ENCODE measurements at regions not wholly inside any gene's neighbourhood (a gene's known extent, or its start where the extent isn't known, plus 50 kb on each side); places are given as distances from the start of the nearest gene placed in this dataset.

GRCh38 chr16:65668064-65668595 is 546.3 kb upstream of the CDH11 start:
- ATAC-seq (ENCODE audit: low read depth): no peak
- no peak for DNase-seq
- Histone ChIP-seq H2BK120ac (ENCODE audit: low read depth, low read length) (no peak overlapping the region), H3K56ac (ENCODE audit: extremely low read depth, insufficient read depth, low read length) (no peak overlapping the region), H3K9ac (ENCODE audit: low read depth, low read length) (no peak overlapping the region), H2AK9ac (replicated peaks; ENCODE audit: low read depth, low read length, poor library complexity) (no peak overlapping the region), H2AFZ (replicated peaks; ENCODE audit: low read length, poor library complexity) (no peak overlapping the region), H2BK15ac (ENCODE audit: low read depth, low read length) (no peak overlapping the region), H3K27ac (ENCODE audit: insufficient read depth, low read length) (no peak overlapping the region), H2AK5ac (ENCODE audit: low read depth, low read length) (no peak overlapping the region), H2BK5ac (ENCODE audit: low read depth, low read length, poor library complexity, severe bottlenecking) (no peak overlapping the region), H4K91ac (ENCODE audit: insufficient read depth, low read depth, low read length) (no peak overlapping the region), H3K4me2 (ENCODE audit: low read depth, low read length) (no peak overlapping the region), H2BK20ac (ENCODE audit: low read depth, low read length) (no peak overlapping the region), H3K79me1 (ENCODE audit: low read depth in 1 of 2, low read length in 2 of 2) (no peaks in the 10 kb centered on the region), H3K4ac (ENCODE audit: low read depth, low read length) (no peak overlapping the region), H3K4me3 (ENCODE audit: insufficient read depth, low read depth, low read length) (no peak overlapping the region), H4K20me1 (ENCODE audit: insufficient read depth, low read length) (no peaks in the 10 kb centered on the region), H3K23ac (ENCODE audit: low read depth, low read length) (no peak overlapping the region), H3K36me3 (ENCODE audit: control insufficient read depth, insufficient read depth, low read length) (no peaks in the 10 kb centered on the region), H4K5ac (ENCODE audit: low read depth, low read length) (no peak overlapping the region), H3K9me3 (ENCODE audit: control insufficient read depth, insufficient read depth, low read length) (no peaks in the 10 kb centered on the region; the same call in 1 of the 2 replicates), H3K4me1 (ENCODE audit: control insufficient read depth, insufficient read depth, low read length) (peaks cover 3% of the 10 kb centered on the region; the same call in 1 of the 2 replicates), H3K14ac (replicated peaks; ENCODE audit: low read depth, low read length) (no peak overlapping the region), H3K18ac (ENCODE audit: low read depth, low read length) (no peak overlapping the region), H3K9me1 (ENCODE audit: insufficient read depth, low read length) (no peaks in the 10 kb centered on the region), H4K8ac (ENCODE audit: low read depth in 2 of 2, low read length in 2 of 2) (no peak overlapping the region), H3K27me3 (ENCODE audit: control insufficient read depth, insufficient read depth, low read length) (no peaks in the 10 kb centered on the region)
- ChIA-PET POLR2A (ENCODE audit: unreplicated experiment) (no interaction called here), CTCF (no interaction called here)
- dilution Hi-C loops (cut with HindIII; ENCODE audit: low sequenced_read_pairs, unreplicated experiment): no loop called here
- no TSS peak for BruUV-seq (replicated peaks)
- in situ Hi-C loops (cut with MboI; ENCODE audit: low sequenced_read_pairs): no loop called here
- no CpG with 5 or more reads among the region's 3 CpGs for WGBS, 2 experiments (ENCODE audit: extremely low coverage in 2 of 2, insufficient read length in 1 of 2)
- intact Hi-C loops (cut with micrococcal nuclease): no loop called here
- no peak for TF ChIP-seq RCOR1 (IDR thresholded peaks at IDR 0.05; ENCODE audit: insufficient replicate concordance, low read length)
- TF ChIP-seq ELK1 (IDR thresholded peaks at IDR 0.05; ENCODE audit: borderline replicate concordance, low read depth, low read length): no peak
- no peak for TF ChIP-seq RFX5 (IDR thresholded peaks at IDR 0.05; ENCODE audit: low read depth, low read length)
- no peak for TF ChIP-seq CHD1 (IDR thresholded peaks at IDR 0.05; ENCODE audit: low read depth, low read length)
- no peak for TF ChIP-seq MAFK (IDR thresholded peaks at IDR 0.05; ENCODE audit: low read depth, low read length)
- no peak for TF ChIP-seq SMC3 (IDR thresholded peaks at IDR 0.05; ENCODE audit: low read depth, low read length)
- TF ChIP-seq NFE2L2 (IDR thresholded peaks at IDR 0.05; ENCODE audit: low read depth, low read length): no peak
- no peak for TF ChIP-seq BHLHE40 (IDR thresholded peaks at IDR 0.05; ENCODE audit: low read depth, low read length)
- TF ChIP-seq MXI1 (IDR thresholded peaks at IDR 0.05; ENCODE audit: borderline replicate concordance, low read depth, low read length): no peak
- TF ChIP-seq MAZ (IDR thresholded peaks at IDR 0.05; ENCODE audit: borderline replicate concordance, low read depth, low read length): no peak
- TF ChIP-seq FOS (IDR thresholded peaks at IDR 0.05; ENCODE audit: low read depth, low read length): no peak
- no peak for TF ChIP-seq CEBPB (IDR thresholded peaks at IDR 0.05; ENCODE audit: low read depth, low read length)
